ENCODE measurements at regions not wholly inside any gene's neighbourhood (a gene's known extent, or its start where the extent isn't known, plus 50 kb on each side); places are given as distances from the start of the nearest gene placed in this dataset.

GRCh38 chr6:26312501-26313397 lies 52.2 kb upstream of the BTN3A2 start:
- peak; percentile 90 for DNase-seq (ENCODE audit: low spot score)
